CD4-positive, alpha-beta T cell treated with Interleukin-15 for 4 hours (primary cell): ENCODE measurements at regions not wholly inside any gene's neighbourhood (a gene's known extent, or its start where the extent isn't known, plus 50 kb on each side); places are given as distances from the start of the nearest gene placed in this dataset.
"Not testable (repeated sequence)": the region's sequence is repeated elsewhere in the genome, so short reads cannot be mapped to it uniquely, and the experiment has no call there.

Source experiments
- DNase-seq: peaks from one replicate; pipeline ENCODE4 v3.0.0-alpha.2; 2020; ENCODE audit warnings: low spot score

- no peak for DNase-seq
Measured at GRCh38 chr2:235105821-235106359, 154.1 kb downstream of the SH3BP4 start.

DNA sequence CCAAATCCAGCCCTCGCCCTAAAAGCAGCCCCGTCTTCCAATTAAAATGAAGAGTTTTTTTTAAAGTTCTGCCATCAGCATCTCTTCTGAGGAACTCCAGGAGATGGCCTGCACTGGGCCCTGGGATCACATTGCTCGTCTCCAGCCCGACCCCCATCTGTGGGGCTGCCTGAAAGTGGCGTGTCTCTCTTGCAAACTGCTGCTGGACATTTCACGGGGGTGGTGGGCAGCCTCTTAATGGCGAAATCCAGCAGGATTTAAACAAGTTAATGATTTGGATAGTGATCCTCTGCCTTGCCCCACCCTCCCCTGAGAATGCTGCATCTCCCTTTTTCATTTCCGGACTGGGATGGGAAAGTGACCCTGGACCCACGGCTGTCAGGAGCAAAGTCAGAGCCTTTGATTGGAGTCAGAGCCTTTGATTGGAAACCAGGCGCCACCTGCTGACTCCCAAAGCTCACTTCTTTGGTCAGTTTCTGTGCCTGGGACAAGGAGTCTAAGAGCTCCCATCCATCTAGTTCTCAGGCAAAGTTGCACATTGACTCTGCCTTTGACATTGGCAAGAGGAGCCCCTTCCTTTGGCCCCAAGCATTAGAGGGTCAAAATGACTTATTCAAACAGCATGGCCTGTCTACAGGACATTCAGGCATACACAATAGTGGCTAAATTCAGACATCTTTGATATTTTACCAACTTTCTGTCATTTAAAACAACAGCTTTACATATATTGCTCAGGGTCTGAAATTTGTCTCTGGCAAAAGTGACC, 155.2 kb downstream of the SH3BP4 start:
- no peak for DNase-seq

DNA sequence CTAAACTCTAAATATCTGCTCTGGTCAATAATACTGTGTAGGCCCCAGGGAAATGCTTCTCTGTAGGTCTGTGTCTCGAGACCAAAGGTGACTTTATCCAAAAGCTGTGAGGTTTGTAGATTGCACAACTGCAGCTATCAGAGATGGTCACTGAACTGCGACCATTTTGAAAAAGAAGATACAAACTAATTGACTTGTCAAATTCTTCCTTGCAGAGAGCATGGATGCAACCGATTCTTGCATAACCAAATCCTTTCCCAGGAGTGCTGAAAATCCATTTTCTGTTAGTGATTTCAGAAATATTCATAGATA, 155.8 kb downstream of the SH3BP4 start:
- no peak for DNase-seq

- DNase-seq: not testable (repeated sequence)
Measured at GRCh38 chr2:235109561-235109960, 157.7 kb downstream of the SH3BP4 start.

DNA sequence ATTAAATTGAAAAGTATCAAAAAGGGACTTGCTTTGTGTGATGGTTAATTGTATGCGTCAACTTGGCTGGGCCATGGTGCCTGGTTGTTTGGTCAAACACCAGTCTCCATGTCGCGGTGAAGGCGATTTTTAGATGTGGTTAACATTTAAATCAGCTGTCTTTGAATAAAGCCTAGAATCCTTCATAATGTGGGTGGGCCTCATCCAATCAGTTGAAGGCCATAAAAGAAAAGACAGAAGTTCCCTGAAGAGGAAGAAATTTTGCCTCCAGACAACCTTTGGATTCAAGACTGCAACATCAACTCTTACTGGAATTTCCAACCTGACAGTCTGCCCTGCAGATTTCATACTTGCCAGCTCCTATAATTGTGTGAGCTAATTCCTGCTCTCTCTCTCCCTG, 160.5 kb downstream of the SH3BP4 start:
- DNase-seq: no peak

DNA sequence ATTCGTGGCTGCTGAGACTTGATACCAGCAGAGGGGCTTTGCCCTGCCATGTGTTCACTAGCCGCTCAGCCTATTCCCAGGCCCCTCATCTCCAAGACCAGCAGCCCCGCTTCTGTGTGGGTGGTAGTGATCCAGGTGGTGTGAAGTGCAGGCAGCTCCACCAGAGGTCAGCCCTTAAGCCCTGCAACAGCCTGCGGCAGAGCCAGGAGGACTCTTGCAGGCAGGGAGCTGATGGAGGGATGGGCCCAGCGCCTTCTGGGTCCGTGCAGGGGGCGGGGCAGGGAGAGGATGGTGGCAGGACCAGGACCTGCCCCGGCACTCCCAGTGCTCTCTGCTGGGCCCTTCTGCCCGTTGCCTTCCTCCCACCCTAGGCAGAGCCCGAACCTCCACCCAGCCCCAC, 162.0 kb downstream of the SH3BP4 start:
- no peak for DNase-seq

GRCh38 chr2:235114286-235114685, 162.5 kb downstream of the SH3BP4 start:
- no peak for DNase-seq

GRCh38 chr2:235115521-235115920, 163.7 kb downstream of the SH3BP4 start:
- no peak for DNase-seq

DNA sequence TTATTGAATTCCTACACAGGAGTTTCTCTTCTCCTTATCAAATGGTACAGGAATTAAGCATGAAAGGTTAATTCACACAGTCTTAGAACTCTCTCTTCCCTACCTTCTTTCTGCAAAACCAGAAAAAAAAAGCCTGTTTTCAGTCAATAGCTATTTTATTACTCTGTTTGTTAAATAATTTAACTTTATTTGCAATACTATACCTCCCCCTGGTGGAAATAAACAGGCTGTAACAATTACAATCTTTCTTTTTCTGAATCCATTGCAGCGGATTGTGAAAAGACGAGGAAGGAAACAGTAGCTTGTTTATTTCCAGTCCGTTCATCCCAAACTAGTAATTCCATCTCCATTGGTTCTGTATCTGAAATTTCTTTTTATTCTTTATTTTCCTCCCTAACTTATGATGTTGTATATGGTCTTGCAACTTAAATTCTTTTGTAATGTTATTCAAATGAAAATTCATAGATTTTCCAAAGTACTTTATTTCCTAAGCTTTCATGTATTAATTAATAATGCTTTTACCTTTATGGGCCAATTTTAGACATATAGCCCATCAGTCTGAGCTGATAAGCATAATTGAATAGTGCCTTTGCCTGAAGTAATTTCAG, 165.2 kb downstream of the SH3BP4 start:
- peak; percentile 9 for DNase-seq

DNA sequence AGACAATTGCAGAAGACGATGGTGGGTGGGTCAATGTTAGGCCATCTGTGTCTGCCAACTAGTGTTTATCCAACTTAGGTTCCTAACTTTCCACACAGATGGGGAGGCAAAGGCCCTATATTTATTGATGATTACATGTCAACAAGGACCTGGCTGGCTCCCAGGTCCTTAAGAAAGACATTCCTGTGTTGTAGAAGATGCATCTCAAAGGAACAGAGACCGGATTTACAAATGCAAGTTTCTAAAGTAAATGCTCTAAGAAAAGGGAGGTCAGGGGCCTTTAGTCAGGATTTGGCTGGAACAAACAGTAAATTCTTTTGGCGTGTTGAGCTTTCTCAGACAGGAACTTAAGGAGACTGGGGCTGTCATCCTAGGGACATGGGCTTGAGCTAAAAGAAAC, 175.0 kb downstream of the SH3BP4 start:
- DNase-seq: no peak

DNA sequence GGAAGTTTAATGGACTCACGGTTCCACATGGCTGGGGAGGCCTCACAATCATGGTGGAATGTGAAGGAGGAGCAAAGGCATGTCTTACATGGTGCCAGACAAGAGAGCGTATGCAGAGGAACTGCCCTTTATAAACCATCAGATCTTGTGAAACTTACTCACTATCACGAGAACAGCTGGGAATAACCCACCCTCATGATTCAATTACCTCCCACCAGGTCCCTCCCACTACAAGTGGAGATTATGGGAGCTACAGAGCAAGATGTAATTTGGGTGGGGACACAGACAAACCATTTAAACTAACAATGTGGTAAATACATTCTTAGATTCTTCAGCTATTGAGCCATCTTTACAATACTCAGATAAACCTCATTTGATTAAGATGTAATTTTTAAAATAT, 176.1 kb downstream of the SH3BP4 start:
- no peak for DNase-seq

DNA sequence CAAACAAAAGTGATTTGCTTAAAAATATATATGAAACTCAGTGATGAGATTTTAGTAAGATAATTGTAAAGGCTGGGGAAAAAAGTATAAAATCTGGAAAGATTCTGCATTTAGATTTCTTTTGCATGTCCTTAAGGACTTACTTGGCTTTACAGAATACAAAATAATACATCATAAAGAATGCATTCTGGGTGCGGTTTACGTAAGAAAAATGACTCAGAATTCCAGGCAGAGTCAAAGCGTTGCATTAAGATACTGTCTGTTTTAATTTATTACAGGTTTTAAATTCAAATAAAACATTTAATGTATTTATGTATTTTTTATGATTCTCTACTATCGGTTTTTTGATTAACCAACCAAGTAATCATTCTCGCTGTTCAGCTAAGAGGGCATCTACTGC, 178.0 kb downstream of the SH3BP4 start:
- DNase-seq: no peak

DNA sequence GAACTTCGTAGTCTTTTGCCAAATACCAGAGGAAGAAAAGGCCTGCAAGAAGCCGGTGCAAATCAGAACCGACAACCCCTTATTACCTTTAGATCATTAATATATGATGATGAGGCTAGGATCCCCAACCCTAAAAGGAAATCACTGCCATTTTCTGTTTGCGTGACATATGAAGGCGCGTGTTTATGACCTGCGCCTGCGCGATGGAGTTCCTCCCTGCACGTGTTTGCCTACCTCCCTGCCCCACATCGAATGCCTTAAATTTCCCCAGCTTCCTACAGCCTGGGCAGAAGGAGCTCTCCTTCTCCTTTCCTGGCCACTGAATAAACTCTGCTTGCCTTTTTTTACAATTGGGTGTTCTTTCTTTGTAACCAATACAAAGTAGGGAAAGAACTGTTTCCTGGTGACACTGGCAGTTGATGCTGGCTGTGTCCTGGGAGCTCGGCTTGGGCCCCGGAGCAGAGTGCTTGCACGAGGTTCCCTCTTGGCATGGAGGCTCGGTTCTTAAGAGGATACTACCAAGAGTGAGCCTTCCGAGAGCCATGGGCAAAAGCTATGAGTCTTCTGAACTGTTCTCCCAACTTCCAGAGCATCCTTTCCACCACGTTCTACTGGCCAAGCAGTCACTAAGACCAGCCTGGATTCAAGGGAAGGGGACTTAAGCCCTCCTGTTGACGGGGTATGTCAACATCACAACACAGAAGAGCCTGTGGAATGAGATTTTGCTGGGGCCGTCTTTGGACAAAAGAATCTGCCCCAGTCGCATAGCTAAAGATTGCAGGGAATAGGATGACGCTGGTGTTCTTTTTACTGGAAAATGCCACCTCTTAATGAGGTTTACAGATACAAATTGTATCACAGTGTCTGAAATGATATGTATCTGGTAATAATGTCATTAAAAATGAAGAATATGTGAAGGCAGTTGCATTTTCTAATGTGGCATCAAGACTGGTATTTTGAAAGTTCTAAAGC, 179.8 kb downstream of the SH3BP4 start:
- no peak for DNase-seq

DNA sequence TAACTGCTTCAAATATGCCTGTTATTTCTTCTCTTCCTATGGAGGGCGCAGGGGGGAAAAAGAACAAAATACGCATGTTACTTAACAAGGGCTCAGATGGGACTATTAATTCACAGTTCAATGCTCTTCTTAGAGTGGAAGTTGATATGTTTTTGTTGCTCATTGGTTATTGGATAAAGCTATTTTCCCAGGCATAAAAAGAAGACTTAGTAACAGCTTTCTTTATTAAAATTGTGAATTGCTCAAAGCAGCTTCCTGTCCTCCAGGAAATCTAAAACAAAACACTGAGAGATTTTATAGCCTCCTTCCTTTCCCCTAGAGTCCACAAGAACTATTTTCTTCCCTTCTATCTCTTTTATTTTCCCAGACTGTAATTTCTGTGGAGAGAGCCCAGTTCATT, 180.8 kb downstream of the SH3BP4 start:
- DNase-seq: no peak

GRCh38 chr2:235133837-235134236, 182.0 kb downstream of the SH3BP4 start:
- DNase-seq: no peak

GRCh38 chr2:235134420-235134819, 182.6 kb downstream of the SH3BP4 start:
- no peak for DNase-seq

- DNase-seq: no peak
Measured at GRCh38 chr2:235135195-235135965, 183.6 kb downstream of the SH3BP4 start.

DNA sequence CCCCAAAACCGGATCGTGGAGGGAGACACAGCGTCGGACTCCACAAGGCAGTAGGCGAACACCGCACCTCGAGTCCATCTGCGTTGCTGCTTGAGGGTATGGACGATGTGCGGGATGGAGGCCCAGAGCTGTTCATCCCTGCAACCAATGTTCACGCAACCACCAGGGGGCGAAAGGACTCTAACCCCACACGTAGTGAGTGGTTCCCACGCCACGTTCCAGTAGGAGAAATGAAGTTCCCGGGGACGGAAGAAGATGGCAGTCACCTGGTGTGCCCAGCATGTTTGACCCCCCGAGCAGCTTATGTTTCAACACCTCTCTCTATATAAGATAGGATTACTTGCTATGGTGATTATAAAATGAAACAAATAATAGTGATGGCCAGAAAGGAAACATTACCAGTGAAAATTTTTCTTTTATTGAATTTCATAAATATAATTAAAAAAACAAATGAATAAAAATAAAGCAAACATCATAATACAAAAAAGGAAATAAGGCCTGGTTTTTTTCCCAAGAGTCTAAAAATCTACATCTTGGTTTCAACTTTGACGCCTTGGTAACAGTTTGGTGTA, 184.3 kb downstream of the SH3BP4 start:
- peak; percentile 32 for DNase-seq

- DNase-seq: no peak
Measured at GRCh38 chr2:235138339-235138738, 186.5 kb downstream of the SH3BP4 start.

DNA sequence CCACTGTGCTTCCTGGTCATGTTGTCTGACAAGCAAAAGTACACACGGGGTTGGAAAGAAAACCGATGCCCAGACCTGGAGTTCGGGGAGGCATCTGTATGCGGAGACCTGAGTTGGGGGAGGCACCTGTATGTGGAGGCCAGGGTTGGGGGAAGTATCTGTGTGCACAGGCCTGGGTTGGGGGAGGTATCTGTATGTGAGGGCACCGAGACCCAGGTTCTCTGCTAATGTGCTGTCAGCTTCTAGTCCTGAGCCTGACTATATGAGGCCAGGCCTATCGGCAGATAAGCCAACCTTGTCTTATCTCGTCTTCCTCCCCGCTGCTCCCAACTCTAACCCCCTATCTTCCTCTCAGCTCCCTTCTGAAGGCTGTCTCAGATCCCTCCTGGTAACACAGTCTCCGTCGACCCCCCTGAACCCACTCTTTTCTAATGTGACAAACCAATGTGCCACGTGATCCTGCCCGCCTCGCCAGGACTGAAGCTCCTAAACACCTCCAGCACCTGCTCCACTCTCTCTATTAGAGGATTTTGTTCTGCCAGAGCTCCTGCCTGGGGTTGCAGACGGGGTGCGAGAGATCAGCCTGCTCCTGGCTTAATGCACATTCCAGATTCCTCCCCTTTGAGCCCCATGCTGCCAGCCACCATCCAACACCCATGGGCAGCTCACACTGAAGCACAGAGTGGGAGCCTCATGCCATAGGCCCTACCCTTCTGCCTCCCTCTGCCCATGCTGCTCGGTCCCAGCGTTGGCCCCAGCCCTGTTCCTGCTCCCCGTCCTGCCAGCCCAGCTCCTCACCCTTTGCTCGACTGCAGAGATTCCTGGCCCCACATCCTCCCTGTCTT, 188.4 kb downstream of the SH3BP4 start:
- no peak for DNase-seq

DNA sequence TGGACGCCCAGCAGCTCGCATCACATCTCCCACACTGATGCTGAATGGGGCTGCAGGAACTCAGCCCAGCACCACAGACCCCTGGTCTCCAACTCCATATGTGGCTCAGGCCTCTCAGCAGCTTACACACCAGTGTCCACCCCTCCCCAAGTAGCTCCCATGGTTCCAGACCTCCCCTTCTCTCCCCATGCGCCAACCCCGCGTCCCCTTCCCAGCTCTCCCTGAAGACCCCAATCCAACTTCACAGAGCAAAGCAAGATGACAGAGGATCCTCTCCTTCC, 188.9 kb downstream of the SH3BP4 start:
- DNase-seq: no peak
